GM18951 (cell line): ENCODE measurements at regions not wholly inside any gene's neighbourhood (a gene's known extent, or its start where the extent isn't known, plus 50 kb on each side); places are given as distances from the start of the nearest gene placed in this dataset.

Experiments used
- POLR2A ChIP-seq: IDR thresholded peaks from 4 replicates; pipeline ENCODE4 v1.6.1; 2011; ENCODE audit warnings: mild to moderate bottlenecking; ENCODE audit not compliant: insufficient read length, insufficient read depth; ENCODE audit errors: extremely low read depth
- in situ Hi-C: fragments of 300-500 bp; cut with MboI; formaldehyde crosslinking; loops from one replicate; pipeline ENCODE4 v1.12.0; 2022; ENCODE audit warnings: low sequenced_read_pairs, mixed read lengths, inconsistent platforms; ENCODE audit not compliant: unreplicated experiment

DNA sequence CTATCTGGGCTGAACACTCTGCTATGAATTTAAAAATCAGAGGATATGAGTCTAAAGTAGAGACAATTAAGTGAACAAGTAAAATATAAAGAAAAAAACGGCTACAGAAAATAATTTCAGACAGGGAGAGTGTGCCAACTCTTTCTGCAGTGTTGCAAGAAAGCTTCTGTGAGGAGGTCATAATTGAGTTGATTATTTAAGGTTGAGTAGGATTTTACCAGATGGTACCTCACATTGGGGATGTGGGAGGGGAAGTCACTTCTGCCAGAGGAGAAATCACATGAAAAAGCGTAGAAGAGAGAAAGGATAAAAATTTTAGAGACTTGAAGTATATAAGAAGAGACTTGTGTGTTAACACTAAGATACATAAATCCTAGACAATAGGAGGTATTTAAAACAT lies 238.0 kb upstream of the NCAM2 start:
- in situ Hi-C loops = no loop called here
- no peak for TF ChIP-seq POLR2A

DNA sequence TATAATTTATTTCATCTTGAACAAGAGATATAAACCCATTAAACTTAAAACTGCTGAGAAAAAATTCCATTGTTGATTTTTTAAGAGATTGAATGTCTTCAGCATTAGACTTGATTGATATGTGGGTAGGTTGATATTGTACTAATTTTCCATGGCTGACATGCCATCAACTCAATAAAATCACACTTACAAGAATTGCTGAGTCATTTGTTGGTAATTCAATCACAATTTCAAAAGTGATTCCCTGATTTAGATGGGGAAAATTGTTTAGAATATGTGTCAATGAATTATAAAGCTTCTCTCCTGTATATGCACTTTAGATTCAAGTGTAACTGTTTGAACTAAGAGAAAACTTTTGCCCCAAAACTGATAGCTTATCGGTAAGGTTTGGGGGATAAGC lies 223.5 kb upstream of the NCAM2 start:
- in situ Hi-C loops = no loop called here
- TF ChIP-seq POLR2A = no peak

DNA sequence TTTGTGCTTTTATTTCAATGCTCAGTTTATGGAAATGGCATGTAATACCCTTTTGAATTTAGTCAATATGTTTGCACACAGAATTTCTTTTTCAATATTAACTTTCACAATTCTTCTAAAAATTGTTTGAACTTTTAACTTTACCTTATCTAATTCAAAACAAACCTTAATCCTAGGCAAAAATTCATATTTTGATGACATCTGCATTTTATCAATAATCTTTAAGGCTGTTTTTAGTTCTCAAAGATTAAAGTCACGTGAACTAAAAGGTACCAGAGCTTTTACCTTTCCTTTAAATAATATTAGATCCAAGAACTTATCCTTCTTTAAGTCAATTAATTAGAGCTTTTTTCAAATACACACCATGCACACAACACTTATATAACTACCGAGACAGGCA lies 218.9 kb upstream of the NCAM2 start:
- TF ChIP-seq POLR2A = no peak
- in situ Hi-C loops = no loop called here

DNA sequence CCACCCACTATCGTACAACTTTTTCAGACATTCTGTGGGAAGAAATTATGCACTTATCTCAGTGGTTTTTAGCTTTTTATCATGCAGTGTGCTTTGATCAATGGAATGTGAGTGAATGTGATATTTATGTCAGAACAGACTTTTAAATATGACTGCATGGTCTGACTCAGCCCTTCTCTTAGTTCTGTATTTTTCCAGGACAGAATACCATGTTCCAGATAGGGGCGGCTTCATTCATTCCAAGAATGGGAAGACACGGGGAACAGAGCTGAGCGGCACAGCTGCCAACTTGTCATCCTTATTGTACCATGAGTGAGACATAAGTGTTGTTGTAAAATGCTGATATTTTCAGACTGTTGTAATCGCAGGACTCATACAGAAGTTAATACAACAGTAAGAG lies 214.6 kb upstream of the NCAM2 start:
- in situ Hi-C loops = no loop called here
- TF ChIP-seq POLR2A = no peak

DNA sequence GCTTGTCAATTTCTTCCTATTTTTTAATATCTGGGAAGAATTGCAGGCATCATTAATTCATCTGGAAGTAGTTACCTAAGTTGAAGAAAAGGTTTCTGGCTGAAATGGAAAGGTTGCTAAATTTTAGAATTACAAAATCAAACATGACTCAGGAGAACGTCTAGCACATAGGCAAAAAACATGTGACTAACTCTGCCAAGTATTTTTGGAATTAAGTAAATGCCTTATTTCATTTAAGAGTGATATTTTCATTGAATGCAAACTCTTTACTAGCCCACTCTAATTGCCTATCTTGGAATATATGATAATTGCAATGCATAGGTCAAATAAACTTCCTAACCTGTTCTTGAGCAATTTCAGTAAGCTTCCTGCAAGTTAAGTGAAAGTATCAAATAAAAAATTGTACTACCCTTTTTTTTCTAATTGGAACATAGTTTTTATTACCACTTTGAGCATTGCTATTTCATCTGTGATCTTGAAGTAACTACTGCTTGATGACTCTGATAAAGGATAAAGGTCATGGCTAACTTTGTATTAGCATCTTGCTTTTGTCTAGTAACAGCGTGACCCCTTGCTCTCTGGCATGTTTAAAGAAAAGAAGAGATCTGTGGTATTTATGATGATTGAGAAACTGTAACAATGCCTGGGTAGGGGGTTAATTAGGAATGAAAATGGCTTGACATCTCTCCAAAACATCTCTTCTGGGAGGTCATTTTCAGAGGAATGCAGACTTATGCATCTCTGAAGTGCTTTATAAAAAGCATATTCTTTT lies 208.3 kb upstream of the NCAM2 start:
- no peak for TF ChIP-seq POLR2A
- in situ Hi-C loops = no loop called here

DNA sequence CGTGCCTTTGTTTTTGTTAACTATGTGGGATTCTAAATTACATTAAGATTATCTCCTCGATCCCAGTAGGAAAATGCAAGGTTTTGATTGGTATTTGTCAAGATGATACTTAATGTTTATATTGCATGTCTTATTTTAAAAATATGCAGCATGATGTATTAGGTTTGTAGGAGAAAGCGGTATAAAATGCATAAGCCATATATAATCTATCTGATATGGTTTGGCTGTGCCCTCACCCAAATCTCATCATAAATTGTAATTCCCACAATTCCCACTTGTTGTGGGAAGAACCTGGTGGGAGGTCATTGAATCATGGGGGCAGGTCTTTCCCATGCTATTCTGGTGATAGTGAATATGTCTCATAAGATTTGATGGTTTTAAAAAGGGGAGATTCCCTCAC lies 198.1 kb upstream of the NCAM2 start:
- TF ChIP-seq POLR2A = no peak
- in situ Hi-C loops = no loop called here

DNA sequence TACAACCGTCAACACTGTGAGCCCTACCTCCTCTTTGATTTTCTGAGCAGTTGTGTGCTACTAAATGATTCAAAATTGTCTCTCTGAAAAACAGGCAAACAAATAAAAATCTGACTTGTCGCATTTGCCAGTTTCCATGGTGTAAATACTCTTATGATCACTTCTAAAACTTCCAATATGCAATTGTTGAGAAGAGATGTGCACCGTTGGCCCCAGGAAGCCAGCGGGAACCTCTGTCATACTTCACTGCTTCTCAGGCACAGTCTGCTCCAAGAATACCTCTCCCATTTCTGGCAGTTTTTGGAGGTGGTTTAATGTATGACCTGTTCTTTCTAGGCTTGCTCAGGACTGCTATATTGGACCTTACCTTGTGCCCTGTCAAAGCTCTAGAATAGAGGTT lies 196.0 kb upstream of the NCAM2 start:
- in situ Hi-C loops = no loop called here
- no peak for TF ChIP-seq POLR2A

DNA sequence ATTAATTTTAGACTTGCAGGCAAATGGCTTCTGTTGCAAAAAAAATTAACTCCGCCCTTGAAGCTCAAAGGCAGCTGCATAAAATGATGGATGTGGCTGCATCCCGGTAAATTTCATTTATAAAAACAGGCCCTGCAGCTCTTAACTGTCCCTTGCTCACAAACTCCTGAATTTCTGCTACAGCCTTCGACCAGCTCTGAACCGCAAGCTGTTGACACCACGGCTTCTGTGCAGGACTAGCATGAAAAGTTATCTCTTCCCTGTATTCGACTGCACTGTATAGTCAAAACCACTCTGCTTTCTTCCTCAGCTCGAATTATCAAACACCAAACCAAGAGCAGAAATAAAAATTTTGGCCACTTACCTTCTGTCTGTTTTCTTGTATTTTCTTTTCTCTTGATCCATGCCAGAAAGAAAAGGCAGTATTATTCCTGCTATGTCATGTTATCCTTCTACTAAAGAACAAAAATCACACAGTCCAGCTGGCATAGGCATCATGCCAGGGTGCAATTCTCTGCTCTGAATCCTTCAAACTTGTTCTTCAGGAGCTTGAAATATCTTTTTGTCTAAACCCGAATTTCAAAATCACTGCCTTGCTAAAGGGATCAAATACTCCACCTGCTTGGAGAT lies 195.5 kb upstream of the NCAM2 start:
- TF ChIP-seq POLR2A = no peak
- in situ Hi-C loops = no loop called here

DNA sequence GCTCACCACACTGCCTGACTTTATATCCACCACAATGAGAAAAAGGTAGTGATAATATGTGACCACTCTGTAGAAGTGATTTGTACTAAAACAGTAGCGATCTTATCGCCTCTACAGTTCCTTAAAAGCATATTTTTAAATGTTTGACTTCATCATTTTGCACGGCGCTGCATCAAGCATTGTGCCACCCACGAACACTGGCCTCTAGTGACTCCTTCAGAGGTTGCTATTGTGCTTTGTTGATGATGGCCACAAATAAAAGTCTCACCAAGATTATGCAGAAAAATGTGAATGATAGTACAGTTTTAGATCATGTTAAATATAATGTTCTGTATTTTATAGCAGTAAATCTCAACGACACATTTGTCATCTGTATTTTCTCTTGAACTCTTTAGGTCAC lies 186.5 kb upstream of the NCAM2 start:
- TF ChIP-seq POLR2A = no peak
- in situ Hi-C loops = no loop called here

DNA sequence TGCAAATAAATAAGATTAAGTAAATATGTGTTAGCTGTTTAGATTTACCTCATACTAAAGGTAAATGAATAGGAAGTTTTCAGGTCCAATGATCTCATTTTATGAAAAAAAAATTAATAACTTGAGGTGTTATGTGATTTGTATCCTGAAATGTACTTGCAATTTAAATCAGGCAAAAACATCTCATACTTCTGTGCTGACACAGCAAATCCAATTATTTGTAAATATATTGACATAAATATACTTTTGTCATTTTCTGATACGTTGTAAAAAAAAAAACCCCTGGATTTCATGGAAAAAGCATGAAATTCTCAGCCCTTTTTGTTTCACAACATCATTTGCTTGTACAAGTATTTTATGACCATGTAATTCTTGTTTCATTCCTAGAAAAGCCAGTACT lies 184.1 kb upstream of the NCAM2 start:
- in situ Hi-C loops = no loop called here
- no peak for TF ChIP-seq POLR2A

DNA sequence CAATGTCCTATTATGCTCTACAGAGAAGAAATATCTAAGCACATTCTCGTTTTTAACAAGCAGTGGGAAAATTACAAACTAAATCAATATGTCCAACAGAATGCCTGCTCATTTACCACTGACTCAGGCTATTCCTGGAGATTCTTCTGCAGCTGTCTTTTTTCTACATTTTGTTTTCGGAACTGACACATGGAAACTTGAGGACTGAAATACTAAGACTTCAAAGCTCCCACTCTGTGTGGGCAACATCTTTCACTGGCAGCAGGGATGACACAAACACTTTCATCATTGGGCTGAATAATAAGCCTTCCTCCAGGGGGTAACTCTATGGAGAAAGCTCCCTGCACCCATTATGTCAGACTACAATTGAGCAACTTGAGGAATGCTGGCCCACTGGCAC lies 175.5 kb upstream of the NCAM2 start:
- TF ChIP-seq POLR2A = no peak
- in situ Hi-C loops = no loop called here

DNA sequence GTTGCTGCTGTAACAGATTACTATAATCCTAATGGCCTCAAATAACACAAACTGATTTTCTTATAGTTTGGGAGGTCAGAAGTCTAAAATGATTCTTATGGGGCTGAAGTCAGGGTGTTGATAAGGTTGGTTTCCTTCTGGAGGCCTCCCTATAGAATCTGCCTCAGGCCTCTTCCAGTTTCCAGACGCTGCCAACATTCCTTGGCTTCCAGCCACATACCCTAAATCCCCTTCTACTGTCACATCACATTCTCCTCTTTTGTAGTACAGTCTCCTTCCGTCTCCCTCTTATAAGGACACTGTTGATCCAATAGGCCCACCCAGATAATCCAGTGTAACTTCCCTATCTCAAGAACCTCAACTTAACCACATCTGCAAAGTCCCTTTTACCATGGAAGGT lies 145.3 kb upstream of the NCAM2 start:
- TF ChIP-seq POLR2A = no peak
- in situ Hi-C loops = no loop called here

DNA sequence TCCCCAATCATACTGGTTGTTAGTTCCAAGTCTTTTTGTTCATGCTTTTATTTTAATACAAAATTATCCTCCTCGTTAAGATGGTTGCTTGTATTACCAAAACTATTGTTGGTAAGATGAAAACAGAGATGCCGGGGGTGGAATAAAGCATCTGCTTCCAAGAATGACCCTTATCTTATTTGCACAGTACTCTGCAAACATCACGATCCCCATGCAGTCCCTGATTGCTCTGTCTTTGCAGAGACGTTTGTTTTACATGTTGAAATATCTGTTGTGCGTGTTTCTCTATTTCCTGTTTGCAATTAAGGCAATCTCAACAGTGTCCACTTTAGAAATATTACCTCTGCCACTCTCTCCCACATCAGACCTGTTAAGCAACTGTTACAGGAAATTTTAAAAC lies 141.3 kb upstream of the NCAM2 start:
- TF ChIP-seq POLR2A = no peak
- in situ Hi-C loops = no loop called here

DNA sequence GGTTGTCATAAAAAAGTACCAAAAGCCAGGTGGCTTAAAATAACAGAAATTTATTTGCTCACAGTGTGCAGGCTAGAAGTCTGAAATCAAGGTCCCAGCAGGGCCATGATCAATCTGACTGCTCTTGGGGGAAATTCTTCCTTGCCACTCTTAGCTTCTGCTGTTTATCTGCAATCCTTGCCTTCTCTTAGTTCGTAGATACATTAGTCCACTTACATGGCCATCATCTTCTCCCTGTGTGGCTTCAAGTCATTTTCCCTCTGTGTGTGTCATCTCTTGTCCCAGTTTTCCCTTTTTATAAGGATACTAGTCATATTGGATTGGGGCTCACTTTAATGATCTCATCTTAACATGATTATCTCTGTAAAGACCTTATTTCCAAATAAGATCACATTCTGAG lies 124.0 kb upstream of the NCAM2 start:
- TF ChIP-seq POLR2A = no peak
- in situ Hi-C loops = no loop called here
